H9 (cell line): ENCODE measurements at regions not wholly inside any gene's neighbourhood (a gene's known extent, or its start where the extent isn't known, plus 50 kb on each side); places are given as distances from the start of the nearest gene placed in this dataset.

Experiments used
- DNase-seq: peaks from one replicate; pipeline ENCODE4 v3.0.0-alpha.2; 2017
- H2AFZ ChIP-seq: one replicate; pipeline ENCODE4 v1.6.1; 2013; ENCODE audit warnings: mild to moderate bottlenecking, low read length, control low read depth, moderate library complexity
- H2AK5ac ChIP-seq: 2 replicates; pipeline ENCODE4 v1.6.1; 2013; ENCODE audit warnings: low read length, control low read depth, mixed read lengths; ENCODE audit not compliant: insufficient read length
- H2BK120ac ChIP-seq: one replicate; pipeline ENCODE4 v1.6.1; 2013; ENCODE audit warnings: low read depth, mild to moderate bottlenecking, low read length, control low read depth, inconsistent platforms; ENCODE audit not compliant: poor library complexity, severe bottlenecking
- H2BK12ac ChIP-seq: 2 replicates; pipeline ENCODE4 v1.6.1; 2013; ENCODE audit warnings: low read length, control low read depth, mixed read lengths, low read depth; ENCODE audit not compliant: insufficient read length
- H2BK15ac ChIP-seq: 2 replicates; pipeline ENCODE4 v1.6.1; 2013; ENCODE audit warnings: low read depth, low read length, control low read depth
- H2BK20ac ChIP-seq: one replicate; pipeline ENCODE4 v1.6.1; 2013; ENCODE audit warnings: low read depth, mild to moderate bottlenecking, low read length, control low read depth, inconsistent platforms; ENCODE audit not compliant: poor library complexity, severe bottlenecking
- H2BK5ac ChIP-seq: 2 replicates; pipeline ENCODE4 v1.6.1; 2013; ENCODE audit warnings: low read length, control low read depth, mixed read lengths; ENCODE audit not compliant: insufficient read length
- H3K14ac ChIP-seq: 2 replicates; pipeline ENCODE4 v1.6.1; 2013; ENCODE audit warnings: low read length, control low read depth; ENCODE audit not compliant: insufficient read depth
- H3K18ac ChIP-seq: 2 replicates; pipeline ENCODE4 v1.6.1; 2013; ENCODE audit warnings: low read depth, mild to moderate bottlenecking, mixed read lengths, low read length, control low read depth; ENCODE audit not compliant: insufficient read length
- H3K23ac ChIP-seq: 2 replicates; pipeline ENCODE4 v1.6.1; 2013; ENCODE audit warnings: low read length, control low read depth, mixed read lengths, low read depth; ENCODE audit not compliant: insufficient read length
- H3K23me2 ChIP-seq: 2 replicates; pipeline ENCODE4 v1.6.1; 2013; ENCODE audit warnings: low read depth, mild to moderate bottlenecking, mixed read lengths, low read length, control low read depth; ENCODE audit not compliant: insufficient read length, poor library complexity, severe bottlenecking
- H3K27ac ChIP-seq: 2 replicates; pipeline ENCODE4 v1.5.1; 2013; ENCODE audit warnings: low read length, control low read depth, mixed read lengths, low read depth; ENCODE audit not compliant: insufficient read length
- H3K27me3 ChIP-seq: 2 replicates; pipeline ENCODE4 v1.6.1; 2013; ENCODE audit warnings: low read length, control low read depth, inconsistent platforms; ENCODE audit not compliant: insufficient read depth
- H3K4ac ChIP-seq: 2 replicates; pipeline ENCODE4 v1.6.1; 2013; ENCODE audit warnings: low read depth, mild to moderate bottlenecking, control low read depth, inconsistent platforms, low read length, moderate library complexity
- H3K4me1 ChIP-seq: 2 replicates; pipeline ENCODE4 v1.6.1; 2013; ENCODE audit warnings: low read length, control low read depth, inconsistent platforms; ENCODE audit not compliant: insufficient read depth
- H3K4me2 ChIP-seq: 2 replicates; pipeline ENCODE4 v1.6.1; 2013; ENCODE audit warnings: low read length, control low read depth, mixed read lengths; ENCODE audit not compliant: insufficient read length, insufficient read depth
- H3K56ac ChIP-seq: 2 replicates; pipeline ENCODE4 v1.6.1; 2013; ENCODE audit warnings: low read depth, mild to moderate bottlenecking, mixed read lengths, low read length, control low read depth; ENCODE audit not compliant: insufficient read length
- H3K79me1 ChIP-seq: 2 replicates; pipeline ENCODE4 v1.6.1; 2013; ENCODE audit warnings: low read depth, mild to moderate bottlenecking, moderate library complexity, low read length, control low read depth, inconsistent platforms; ENCODE audit not compliant: insufficient read depth, poor library complexity, severe bottlenecking
- H3K79me2 ChIP-seq: 2 replicates; pipeline ENCODE4 v1.6.1; 2013; ENCODE audit warnings: low read length, control low read depth, inconsistent platforms; ENCODE audit not compliant: insufficient read depth
- H3K9ac ChIP-seq: 2 replicates; pipeline ENCODE4 v1.6.1; 2013; ENCODE audit warnings: low read length, control low read depth, mixed read lengths; ENCODE audit not compliant: insufficient read length; ENCODE audit errors: extremely low read depth
- H3K9me3 ChIP-seq: one replicate; pipeline ENCODE4 v1.6.1; 2013; ENCODE audit warnings: low read depth, low read length, inconsistent platforms; ENCODE audit not compliant: control insufficient read depth
- H3T11ph ChIP-seq: one replicate; pipeline ENCODE4 v1.6.1; 2013; ENCODE audit warnings: mild to moderate bottlenecking, low read length, control low read depth, inconsistent platforms
- H4K20me1 ChIP-seq: one replicate; pipeline ENCODE4 v1.6.1; 2013; ENCODE audit not compliant: control insufficient read depth, insufficient read length, insufficient read depth
- H4K5ac ChIP-seq: 2 replicates; pipeline ENCODE4 v1.6.1; 2013; ENCODE audit warnings: low read depth, mild to moderate bottlenecking, mixed read lengths, low read length, control low read depth; ENCODE audit not compliant: insufficient read length
- H4K8ac ChIP-seq: replicated peaks from 2 replicates; pipeline ENCODE4 v1.6.1; 2013; ENCODE audit warnings: low read length, control low read depth, mixed read lengths, low read depth; ENCODE audit not compliant: insufficient read length
- H4K91ac ChIP-seq: 2 replicates; pipeline ENCODE4 v1.6.1; 2013; ENCODE audit warnings: low read depth, mild to moderate bottlenecking, moderate library complexity, mixed read lengths, low read length, control low read depth; ENCODE audit not compliant: insufficient read length
- H3K27ac Mint-ChIP-seq, 3 experiments: 2 replicates in 2 of 3; 3 replicates in 1 of 3; pipeline ENCODE4 v1.8.0; 2020 to 2021; ENCODE audit warnings: mixed read lengths in 3 of 3, mild to moderate bottlenecking in 1 of 3, moderate library complexity in 1 of 3
- H3K27me3 Mint-ChIP-seq: 2 replicates; pipeline ENCODE4 v1.8.0; 2021; ENCODE audit warnings: low read depth, mild to moderate bottlenecking, moderate library complexity, mixed read lengths
- H3K36me3 Mint-ChIP-seq, 3 experiments: 2 replicates in 2 of 3; 3 replicates in 1 of 3; pipeline ENCODE4 v1.8.0; 2020 to 2021; ENCODE audit warnings: low read depth in 3 of 3, mixed read lengths in 3 of 3; ENCODE audit not compliant: insufficient read depth in 1 of 3
- H3K4me1 Mint-ChIP-seq, 2 experiments: 2 replicates each; pipeline ENCODE4 v1.8.0; 2020; ENCODE audit warnings: mixed read lengths in 2 of 2
- H3K4me3 Mint-ChIP-seq, 2 experiments: 2 replicates in 1 of 2; 3 replicates in 1 of 2; pipeline ENCODE4 v1.8.0; 2020 to 2021; ENCODE audit warnings: mild to moderate bottlenecking in 2 of 2, mixed read lengths in 2 of 2, moderate library complexity in 1 of 2
- H3K9me3 Mint-ChIP-seq, 2 experiments: 2 replicates in 1 of 2; 3 replicates in 1 of 2; pipeline ENCODE4 v1.8.0; 2020; ENCODE audit warnings: mild to moderate bottlenecking in 2 of 2, mixed read lengths in 2 of 2, moderate library complexity in 1 of 2
- WGBS: extraction: QIAGEN DNeasy Blood & Tissue Kit; methylation state at CpG from one replicate; pipeline ENCODE4 v1.1.7; 2013; ENCODE audit warnings: missing lambda C conversion rate, low lambda C conversion rate, mixed read lengths; ENCODE audit not compliant: insufficient read length; ENCODE audit errors: extremely low coverage; 5-methylcytosine and 5-hydroxymethylcytosine counted together
- TF ChIP-seq, protein P1 (sequence below): fragments of 200-600 bp; sonication (generic); conservative IDR thresholded peaks from 3 replicates; pipeline ENCODE4 v1.8.0; 2021; ENCODE audit warnings: antibody characterized with exemption, mild to moderate bottlenecking

DNA sequence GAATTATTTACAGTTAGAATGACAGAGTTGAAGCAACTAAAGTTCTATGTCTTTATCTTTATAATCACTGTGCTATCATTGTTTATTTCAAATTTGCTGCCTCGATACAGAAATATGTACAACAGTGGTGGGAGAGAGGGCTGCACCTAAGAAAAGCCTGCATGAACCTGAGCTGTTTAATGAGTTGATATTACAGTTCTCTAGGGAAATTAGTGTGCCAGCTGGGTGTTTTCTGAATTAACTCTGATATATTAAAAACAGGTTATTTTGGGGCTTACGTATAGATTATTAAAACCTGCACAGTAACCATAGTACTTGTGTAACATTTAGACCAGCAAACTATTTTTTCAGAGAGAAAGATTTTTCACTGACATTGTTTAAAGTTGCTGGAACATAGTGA is 750.5 kb upstream of the DDX18 start:
- H3K79me2 ChIP-seq, result no peaks in the 10 kb centered on the region
- no peak overlapping the region for H3K18ac ChIP-seq
- no peak overlapping the region for H3K4ac ChIP-seq
- H4K8ac ChIP-seq, result no peak overlapping the region
- no peaks in the 10 kb centered on the region for H3K36me3 Mint-ChIP-seq
- no peaks in the 10 kb centered on the region for H3K23me2 ChIP-seq
- no peaks in the 10 kb centered on the region for H3K9me3 Mint-ChIP-seq
- H3K27ac ChIP-seq, result no peak overlapping the region
- H3K4me1 Mint-ChIP-seq, result peaks cover 0 to 10% of the 10 kb centered on the region in 2 experiments; a peak in 2 of 4 replicates
- no peak overlapping the region for H3K4me3 Mint-ChIP-seq
- no peak overlapping the region for H3K14ac ChIP-seq
- no peak overlapping the region for H2BK15ac ChIP-seq
- H2BK5ac ChIP-seq, result no peak overlapping the region
- H3K4me2 ChIP-seq, result no peak overlapping the region
- DNase-seq, result no peak
- H2BK20ac ChIP-seq, result no peak overlapping the region
- H3K23ac ChIP-seq, result no peak overlapping the region
- H4K5ac ChIP-seq, result no peak overlapping the region
- no peak overlapping the region for H3K9ac ChIP-seq
- no peak overlapping the region for H2BK12ac ChIP-seq
- no peaks in the 10 kb centered on the region; the same call in 1 of the 2 replicates for H3K27me3 ChIP-seq
- H2AFZ ChIP-seq, result no peak overlapping the region
- TF ChIP-seq, protein P1, sequence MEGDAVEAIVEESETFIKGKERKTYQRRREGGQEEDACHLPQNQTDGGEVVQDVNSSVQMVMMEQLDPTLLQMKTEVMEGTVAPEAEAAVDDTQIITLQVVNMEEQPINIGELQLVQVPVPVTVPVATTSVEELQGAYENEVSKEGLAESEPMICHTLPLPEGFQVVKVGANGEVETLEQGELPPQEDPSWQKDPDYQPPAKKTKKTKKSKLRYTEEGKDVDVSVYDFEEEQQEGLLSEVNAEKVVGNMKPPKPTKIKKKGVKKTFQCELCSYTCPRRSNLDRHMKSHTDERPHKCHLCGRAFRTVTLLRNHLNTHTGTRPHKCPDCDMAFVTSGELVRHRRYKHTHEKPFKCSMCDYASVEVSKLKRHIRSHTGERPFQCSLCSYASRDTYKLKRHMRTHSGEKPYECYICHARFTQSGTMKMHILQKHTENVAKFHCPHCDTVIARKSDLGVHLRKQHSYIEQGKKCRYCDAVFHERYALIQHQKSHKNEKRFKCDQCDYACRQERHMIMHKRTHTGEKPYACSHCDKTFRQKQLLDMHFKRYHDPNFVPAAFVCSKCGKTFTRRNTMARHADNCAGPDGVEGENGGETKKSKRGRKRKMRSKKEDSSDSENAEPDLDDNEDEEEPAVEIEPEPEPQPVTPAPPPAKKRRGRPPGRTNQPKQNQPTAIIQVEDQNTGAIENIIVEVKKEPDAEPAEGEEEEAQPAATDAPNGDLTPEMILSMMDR, result no peak
- H3K9me3 ChIP-seq, result no peaks in the 10 kb centered on the region
- H4K20me1 ChIP-seq, result no peaks in the 10 kb centered on the region
- H3K27me3 Mint-ChIP-seq, result peaks cover 11% of the 10 kb centered on the region
- no peak overlapping the region for H3K56ac ChIP-seq
- H3K27ac Mint-ChIP-seq, result no peak overlapping the region
- no peak overlapping the region for H3T11ph ChIP-seq
- H2BK120ac ChIP-seq, result no peak overlapping the region
- no CpG with 5 or more reads among the region's 2 CpGs for WGBS
- no peaks in the 10 kb centered on the region for H3K79me1 ChIP-seq
- no peak overlapping the region for H4K91ac ChIP-seq
- H3K4me1 ChIP-seq, result no peaks in the 10 kb centered on the region
- no peak overlapping the region for H2AK5ac ChIP-seq
